Fibroblast of mammary gland (primary cell): ENCODE measurements at regions not wholly inside any gene's neighbourhood (a gene's known extent, or its start where the extent isn't known, plus 50 kb on each side); places are given as distances from the start of the nearest gene placed in this dataset.
A peak's percentile ranks its signal among the peaks of the same experiment; 100 is the strongest.

Source experiments
- DNase-seq: peaks from one replicate; pipeline ENCODE4 v3.0.0-alpha.2; 2010; ENCODE audit warnings: low read depth
- H3K4me3 ChIP-seq: 2 replicates; pipeline ENCODE4 v1.5.1; 2011; ENCODE audit warnings: low read depth, mild to moderate bottlenecking, low read length, moderate library complexity; ENCODE audit not compliant: control insufficient read depth
- CTCF ChIP-seq: conservative IDR thresholded peaks from 2 replicates; pipeline ENCODE4 v1.5.1; 2011; ENCODE audit warnings: low read depth, low read length, inconsistent platforms; ENCODE audit not compliant: control insufficient read depth, insufficient read depth

GRCh38 chr10:70950037-70950436 is 61.7 kb upstream of the PCBD1 start:
- TF ChIP-seq CTCF: no peak
- H3K4me3 ChIP-seq: no peak overlapping the region
- DNase-seq: no peak

- no peak for TF ChIP-seq CTCF
- DNase-seq: no peak
- no peak overlapping the region for H3K4me3 ChIP-seq
These were observed 62.4 kb upstream of the PCBD1 start for GRCh38 chr10:70950801-70951200.

- H3K4me3 ChIP-seq: no peak overlapping the region
- TF ChIP-seq CTCF: no peak
These were observed 64.0 kb upstream of the PCBD1 start for GRCh38 chr10:70952401-70952800.

GRCh38 chr10:70952921-70953320 is 64.6 kb upstream of the PCBD1 start:
- TF ChIP-seq CTCF: no peak
- no peak for DNase-seq

More at GRCh38 chr10:70952401-70952800, 64.0 kb upstream of the PCBD1 start:
- no peak for DNase-seq

GRCh38 chr10:70954381-70955176 is 66.2 kb upstream of the PCBD1 start:
- no peak for DNase-seq
- TF ChIP-seq CTCF: no peak
- H3K4me3 ChIP-seq: no peak overlapping the region

More at GRCh38 chr10:70952921-70953320, 64.6 kb upstream of the PCBD1 start:
- H3K4me3 ChIP-seq: no peak overlapping the region

GRCh38 chr10:70956029-70956759 is 67.8 kb upstream of the PCBD1 start:
- TF ChIP-seq CTCF: no peak
- no peak for DNase-seq
- no peak overlapping the region for H3K4me3 ChIP-seq

GRCh38 chr10:70958396-70958795 is 70.0 kb upstream of the PCBD1 start:
- DNase-seq: peak; percentile 37
- no peak overlapping the region for H3K4me3 ChIP-seq
- no peak for TF ChIP-seq CTCF
